PC-9 (cell line): ENCODE measurements at regions not wholly inside any gene's neighbourhood (a gene's known extent, or its start where the extent isn't known, plus 50 kb on each side); places are given as distances from the start of the nearest gene placed in this dataset.

Source experiments
- BruUV-seq: library from RNA; stranded (reverse); fragments of 400-500 nt; replicated peaks from 2 replicates; lab custom pipeline; 2021; lab: Mats Ljungman, UMichigan
- CTCF ChIA-PET: fragments of 300-600 bp; sonication (Branson Sonifier 250); formaldehyde crosslinking; loops from one replicate; lab custom pipeline; 2022; ENCODE audit warnings: antibody characterized with exemption; lab: Charles Lee
- POLR2A ChIA-PET: fragments of 300-600 bp; sonication (Branson Sonifier 250); formaldehyde crosslinking; loops from one replicate; lab custom pipeline; 2022; ENCODE audit warnings: antibody characterized with exemption; ENCODE audit not compliant: unreplicated experiment; lab: Charles Lee
- DNase-seq, 2 experiments: peaks; one replicate each; pipeline versions ENCODE4 v3.0.0 to v3.0.0-alpha.2; 2015 to 2022; ENCODE audit warnings: mixed read lengths in 1 of 2
- H2AFZ ChIP-seq: fragments of 200-600 bp; sonication (generic); 2 replicates; pipeline ENCODE4 v1.8.1; 2017; ENCODE audit warnings: antibody characterized with exemption
- H3F3A ChIP-seq: fragments of 200-600 bp; sonication (generic); 2 replicates; pipeline ENCODE4 v1.8.1; 2017; ENCODE audit warnings: antibody characterized with exemption, mild to moderate bottlenecking, low read depth; ENCODE audit not compliant: insufficient read depth
- H3K27ac ChIP-seq: fragments of 200-600 bp; sonication (generic); 2 replicates; pipeline ENCODE4 v1.6.1; 2016; ENCODE audit warnings: mixed run types
- H3K27me3 ChIP-seq: fragments of 200-600 bp; sonication (generic); 2 replicates; pipeline ENCODE4 v1.6.1; 2016; ENCODE audit warnings: low read depth, mixed run types; ENCODE audit not compliant: insufficient read depth
- H3K36me3 ChIP-seq: fragments of 200-600 bp; sonication (generic); 2 replicates; pipeline ENCODE4 v1.6.1; 2016; ENCODE audit warnings: low read depth, mixed run types
- H3K4me1 ChIP-seq: fragments of 200-600 bp; sonication (generic); replicated peaks from 2 replicates; pipeline ENCODE4 v1.6.1; 2016; ENCODE audit warnings: mixed run types; ENCODE audit not compliant: insufficient read depth
- H3K4me2 ChIP-seq: fragments of 200-600 bp; sonication (generic); 2 replicates; pipeline ENCODE4 v1.6.1; 2017; ENCODE audit warnings: mixed run types
- H3K4me3 ChIP-seq: fragments of 200-600 bp; sonication (generic); 2 replicates; pipeline ENCODE4 v1.6.1; 2016; ENCODE audit warnings: mixed run types
- H3K79me2 ChIP-seq: fragments of 200-600 bp; sonication (generic); 2 replicates; pipeline ENCODE4 v1.6.1; 2017; ENCODE audit warnings: low read depth, mixed run types
- H3K9me2 ChIP-seq: fragments of 200-600 bp; sonication (generic); 2 replicates; pipeline ENCODE4 v1.8.1; 2017; ENCODE audit warnings: mild to moderate bottlenecking; ENCODE audit not compliant: insufficient read depth
- H3K9me3 ChIP-seq: fragments of 200-600 bp; sonication (generic); 2 replicates; pipeline ENCODE4 v1.8.1; 2016; ENCODE audit warnings: low read depth; ENCODE audit not compliant: insufficient read depth
- H4K20me1 ChIP-seq: fragments of 200-600 bp; sonication (generic); 2 replicates; pipeline ENCODE4 v1.8.1; 2017; ENCODE audit not compliant: insufficient read depth
- EZH2 ChIP-seq: fragments of 200-600 bp; sonication (generic); IDR thresholded peaks from 2 replicates; pipeline ENCODE4 v1.8.0; 2017; ENCODE audit warnings: antibody characterized with exemption, low read depth
- intact Hi-C: fragments of 100-400 bp; cut with micrococcal nuclease; formaldehyde crosslinking; loops from one replicate; pipeline ENCODE4 v1.10.0; 2022; ENCODE audit not compliant: unreplicated experiment
- TF ChIP-seq, protein P1 (sequence below): fragments of 200-600 bp; sonication (generic); conservative IDR thresholded peaks from 2 replicates; pipeline ENCODE4 v1.6.1; 2017; ENCODE audit warnings: mixed run types, antibody characterized with exemption, mild to moderate bottlenecking, moderate library complexity

DNA sequence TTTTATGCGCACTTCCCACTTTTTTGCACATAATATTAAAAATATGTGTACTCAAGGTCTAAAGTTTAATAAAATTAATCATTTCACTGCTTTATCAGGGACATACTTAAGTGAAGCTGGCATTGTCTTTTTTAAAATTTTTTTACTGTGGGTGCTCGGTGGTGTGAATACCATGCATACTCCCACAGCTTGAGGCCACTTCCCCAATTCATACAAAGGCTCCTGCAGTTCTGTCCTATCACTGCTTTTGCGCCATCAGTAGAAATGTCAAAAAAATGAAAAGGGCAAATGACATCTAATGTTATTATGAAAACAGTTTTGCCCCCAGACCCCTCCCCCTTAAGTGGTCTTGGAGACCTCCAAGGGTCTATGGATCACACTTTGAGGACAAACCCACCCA lies 464.1 kb upstream of the ARID1B start:
- no peak overlapping the region for H3K4me3 ChIP-seq
- no TSS peak for BruUV-seq
- H3K9me2 ChIP-seq = no peaks in the 10 kb centered on the region; the same call in 1 of the 2 replicates
- no peaks in the 10 kb centered on the region for H4K20me1 ChIP-seq
- no peak overlapping the region for H3K27ac ChIP-seq
- intact Hi-C loops = no loop called here
- no peaks in the 10 kb centered on the region for H3F3A ChIP-seq
- no peaks in the 10 kb centered on the region for H3K27me3 ChIP-seq
- no peaks in the 10 kb centered on the region for H3K36me3 ChIP-seq
- POLR2A ChIA-PET = no interaction called here
- H3K79me2 ChIP-seq = no peaks in the 10 kb centered on the region
- CTCF ChIA-PET = no interaction called here
- no peaks in the 10 kb centered on the region for H3K4me1 ChIP-seq
- H2AFZ ChIP-seq = no peak overlapping the region
- H3K9me3 ChIP-seq = no peaks in the 10 kb centered on the region
- DNase-seq = no peak
- H3K4me2 ChIP-seq = no peak overlapping the region
- TF ChIP-seq EZH2 = no peak
- TF ChIP-seq, protein P1, sequence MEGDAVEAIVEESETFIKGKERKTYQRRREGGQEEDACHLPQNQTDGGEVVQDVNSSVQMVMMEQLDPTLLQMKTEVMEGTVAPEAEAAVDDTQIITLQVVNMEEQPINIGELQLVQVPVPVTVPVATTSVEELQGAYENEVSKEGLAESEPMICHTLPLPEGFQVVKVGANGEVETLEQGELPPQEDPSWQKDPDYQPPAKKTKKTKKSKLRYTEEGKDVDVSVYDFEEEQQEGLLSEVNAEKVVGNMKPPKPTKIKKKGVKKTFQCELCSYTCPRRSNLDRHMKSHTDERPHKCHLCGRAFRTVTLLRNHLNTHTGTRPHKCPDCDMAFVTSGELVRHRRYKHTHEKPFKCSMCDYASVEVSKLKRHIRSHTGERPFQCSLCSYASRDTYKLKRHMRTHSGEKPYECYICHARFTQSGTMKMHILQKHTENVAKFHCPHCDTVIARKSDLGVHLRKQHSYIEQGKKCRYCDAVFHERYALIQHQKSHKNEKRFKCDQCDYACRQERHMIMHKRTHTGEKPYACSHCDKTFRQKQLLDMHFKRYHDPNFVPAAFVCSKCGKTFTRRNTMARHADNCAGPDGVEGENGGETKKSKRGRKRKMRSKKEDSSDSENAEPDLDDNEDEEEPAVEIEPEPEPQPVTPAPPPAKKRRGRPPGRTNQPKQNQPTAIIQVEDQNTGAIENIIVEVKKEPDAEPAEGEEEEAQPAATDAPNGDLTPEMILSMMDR = no peak

DNA sequence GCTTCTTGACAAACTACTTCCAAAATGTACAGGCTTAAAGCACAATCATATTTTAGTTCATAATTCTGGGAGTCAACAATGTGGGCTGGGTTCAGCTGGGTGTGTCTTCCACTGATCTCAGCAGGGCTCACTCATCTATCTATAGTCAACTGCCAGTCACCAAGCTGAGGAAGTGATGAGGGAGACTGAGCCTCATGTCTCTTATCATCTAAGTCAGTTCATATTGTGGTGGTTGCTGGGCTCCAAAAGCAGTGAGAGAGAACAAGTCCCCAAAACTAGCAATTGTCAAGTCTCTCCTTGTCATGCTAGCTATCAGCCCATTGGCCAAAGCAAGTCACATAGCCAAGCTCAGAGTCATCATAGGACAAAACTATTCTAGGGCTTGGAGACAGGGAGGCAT lies 465.9 kb upstream of the ARID1B start:
- H4K20me1 ChIP-seq = no peaks in the 10 kb centered on the region
- ChIA-PET CTCF (no interaction called here), POLR2A (no interaction called here)
- H3K27ac ChIP-seq = no peak overlapping the region
- TF ChIP-seq EZH2 = no peak
- TF ChIP-seq, protein P1 = no peak
- no peak overlapping the region for H3K4me2 ChIP-seq
- H3K4me1 ChIP-seq = no peaks in the 10 kb centered on the region
- H2AFZ ChIP-seq = no peak overlapping the region
- H3K36me3 ChIP-seq = no peaks in the 10 kb centered on the region
- no peak for DNase-seq
- no peaks in the 10 kb centered on the region for H3F3A ChIP-seq
- no peaks in the 10 kb centered on the region; the same call in 1 of the 2 replicates for H3K9me2 ChIP-seq
- H3K9me3 ChIP-seq = no peaks in the 10 kb centered on the region
- H3K79me2 ChIP-seq = no peaks in the 10 kb centered on the region
- H3K27me3 ChIP-seq = no peaks in the 10 kb centered on the region
- no peak overlapping the region for H3K4me3 ChIP-seq
- intact Hi-C loops = no loop called here
- BruUV-seq = no TSS peak

DNA sequence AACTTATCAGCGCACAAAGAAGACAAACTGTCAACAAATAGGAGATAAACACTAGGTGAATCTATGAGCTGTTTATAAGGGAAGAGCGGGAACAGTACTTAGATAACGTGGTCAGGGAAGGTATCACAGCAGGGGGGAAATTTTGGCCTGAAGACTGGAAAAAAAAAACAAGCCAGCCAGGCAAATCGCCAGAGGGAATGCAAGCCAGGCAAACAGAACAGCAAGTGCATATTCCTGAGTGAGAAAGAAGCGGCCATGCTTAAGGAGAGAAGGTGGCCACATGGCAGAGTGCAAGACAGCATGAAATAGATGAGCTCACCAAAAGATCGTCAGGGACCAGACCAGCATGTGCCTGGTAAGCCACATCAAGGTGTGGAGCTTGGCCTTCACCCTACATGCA lies 466.5 kb upstream of the ARID1B start:
- no peaks in the 10 kb centered on the region; the same call in 1 of the 2 replicates for H3K9me2 ChIP-seq
- intact Hi-C loops = no loop called here
- DNase-seq = no peak
- H3K4me1 ChIP-seq = no peaks in the 10 kb centered on the region
- no peak overlapping the region for H3K27ac ChIP-seq
- no peaks in the 10 kb centered on the region for H3F3A ChIP-seq
- no peak overlapping the region for H3K4me3 ChIP-seq
- no peaks in the 10 kb centered on the region for H3K36me3 ChIP-seq
- no peaks in the 10 kb centered on the region for H4K20me1 ChIP-seq
- H2AFZ ChIP-seq = no peak overlapping the region
- no peaks in the 10 kb centered on the region for H3K27me3 ChIP-seq
- ChIA-PET CTCF (no interaction called here), POLR2A (no interaction called here)
- TF ChIP-seq EZH2 = no peak
- TF ChIP-seq, protein P1 = no peak
- no TSS peak for BruUV-seq
- no peak overlapping the region for H3K4me2 ChIP-seq
- H3K9me3 ChIP-seq = no peaks in the 10 kb centered on the region
- no peaks in the 10 kb centered on the region for H3K79me2 ChIP-seq
